GM18502 (cell line): ENCODE measurements at regions not wholly inside any gene's neighbourhood (a gene's known extent, or its start where the extent isn't known, plus 50 kb on each side); places are given as distances from the start of the nearest gene placed in this dataset.
"Not testable (repeated sequence)": the region's sequence is repeated elsewhere in the genome, so short reads cannot be mapped to it uniquely, and the experiment has no call there.

Experiments
- ATAC-seq: cut with Tn5 transposase; IDR thresholded peaks from one replicate; pipeline ENCODE4 v1.9.1; 2021; ENCODE audit warnings: mild to moderate bottlenecking; ENCODE audit not compliant: unreplicated experiment, poor library complexity

GRCh38 chr1:239126884-239127283 is 259.5 kb upstream of the CHRM3 start:
- no peak for ATAC-seq

GRCh38 chr1:239125893-239126292 is 260.5 kb upstream of the CHRM3 start:
- ATAC-seq = no peak

- no peak for ATAC-seq
Observed at GRCh38 chr1:239125027-239125426, 261.3 kb upstream of the CHRM3 start.

GRCh38 chr1:239123260-239123659 is 263.1 kb upstream of the CHRM3 start:
- no peak for ATAC-seq

- no peak for ATAC-seq
Observed at GRCh38 chr1:239112101-239112935, 274.1 kb upstream of the CHRM3 start.

GRCh38 chr1:239107676-239108075 is 278.7 kb upstream of the CHRM3 start:
- ATAC-seq = no peak

- ATAC-seq = not testable (repeated sequence)
Observed at GRCh38 chr1:239106689-239107088, 279.7 kb upstream of the CHRM3 start.

- ATAC-seq = no peak
Observed at GRCh38 chr1:239098400-239099037, 287.8 kb upstream of the CHRM3 start.

GRCh38 chr1:239091537-239091936 is 294.8 kb upstream of the CHRM3 start:
- no peak for ATAC-seq

- no peak for ATAC-seq
Observed at GRCh38 chr1:239084459-239085080, 301.8 kb upstream of the CHRM3 start.

GRCh38 chr1:239081947-239082346 is 304.4 kb upstream of the CHRM3 start:
- not testable (repeated sequence) for ATAC-seq

- no peak for ATAC-seq
Observed at GRCh38 chr1:239067480-239067879, 318.9 kb upstream of the CHRM3 start.

GRCh38 chr1:239067058-239067457 is 319.3 kb upstream of the CHRM3 start:
- ATAC-seq = no peak

GRCh38 chr1:239061770-239062169 is 324.6 kb upstream of the CHRM3 start:
- ATAC-seq = no peak

- no peak for ATAC-seq
Observed at GRCh38 chr1:239058190-239058589, 328.2 kb upstream of the CHRM3 start.

GRCh38 chr1:239056940-239057339 is 329.4 kb upstream of the CHRM3 start:
- no peak for ATAC-seq

- ATAC-seq = no peak
Observed at GRCh38 chr1:239053279-239053678, 333.1 kb upstream of the CHRM3 start.

GRCh38 chr1:239049571-239049970 is 336.8 kb upstream of the CHRM3 start:
- ATAC-seq = no peak

- ATAC-seq = no peak
Observed at GRCh38 chr1:239044829-239045228, 341.5 kb upstream of the CHRM3 start.

- no peak for ATAC-seq
Observed at GRCh38 chr1:239040523-239040922, 345.8 kb upstream of the CHRM3 start.

GRCh38 chr1:239031310-239031709 is 355.1 kb upstream of the CHRM3 start:
- ATAC-seq = no peak
